AG09309 (cell line): ENCODE measurements at regions not wholly inside any gene's neighbourhood (a gene's known extent, or its start where the extent isn't known, plus 50 kb on each side); places are given as distances from the start of the nearest gene placed in this dataset.

Experiments used
- DNase-seq: peaks from one replicate; pipeline ENCODE4 v3.0.0-alpha.2; 2010; ENCODE audit warnings: low read depth
- H3K4me3 ChIP-seq: 2 replicates; pipeline ENCODE4 v1.5.1; 2011; ENCODE audit warnings: mild to moderate bottlenecking, low read depth, low read length, moderate library complexity; ENCODE audit not compliant: control insufficient read depth
- TF ChIP-seq, protein P1 (sequence below): IDR thresholded peaks from 2 replicates; pipeline ENCODE4 v1.5.1; 2011; ENCODE audit warnings: mild to moderate bottlenecking, low read depth, low read length, inconsistent platforms; ENCODE audit not compliant: insufficient read depth, control insufficient read depth; ENCODE audit errors: missing control alignments

DNA sequence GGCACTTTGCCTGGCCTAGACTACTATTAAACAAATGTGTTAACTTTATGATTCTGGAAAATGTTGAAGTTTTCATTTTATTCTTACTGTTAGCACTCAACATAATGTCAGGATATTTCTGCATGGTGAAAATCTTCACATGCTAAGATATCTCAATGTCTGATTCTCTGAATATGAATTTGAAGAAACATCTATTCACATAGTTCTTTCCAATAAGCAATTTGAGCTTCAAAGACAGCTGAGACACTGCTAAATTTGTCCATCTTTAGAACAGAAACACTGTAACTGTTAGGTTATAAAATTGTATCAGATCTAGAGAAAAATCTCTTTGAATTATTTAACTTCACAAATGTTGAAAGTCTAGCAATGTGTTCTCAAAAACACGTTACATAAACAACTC is 970.2 kb downstream of the PLOD2 start:
- no peak overlapping the region for H3K4me3 ChIP-seq
- no peak for DNase-seq
- TF ChIP-seq, protein P1, sequence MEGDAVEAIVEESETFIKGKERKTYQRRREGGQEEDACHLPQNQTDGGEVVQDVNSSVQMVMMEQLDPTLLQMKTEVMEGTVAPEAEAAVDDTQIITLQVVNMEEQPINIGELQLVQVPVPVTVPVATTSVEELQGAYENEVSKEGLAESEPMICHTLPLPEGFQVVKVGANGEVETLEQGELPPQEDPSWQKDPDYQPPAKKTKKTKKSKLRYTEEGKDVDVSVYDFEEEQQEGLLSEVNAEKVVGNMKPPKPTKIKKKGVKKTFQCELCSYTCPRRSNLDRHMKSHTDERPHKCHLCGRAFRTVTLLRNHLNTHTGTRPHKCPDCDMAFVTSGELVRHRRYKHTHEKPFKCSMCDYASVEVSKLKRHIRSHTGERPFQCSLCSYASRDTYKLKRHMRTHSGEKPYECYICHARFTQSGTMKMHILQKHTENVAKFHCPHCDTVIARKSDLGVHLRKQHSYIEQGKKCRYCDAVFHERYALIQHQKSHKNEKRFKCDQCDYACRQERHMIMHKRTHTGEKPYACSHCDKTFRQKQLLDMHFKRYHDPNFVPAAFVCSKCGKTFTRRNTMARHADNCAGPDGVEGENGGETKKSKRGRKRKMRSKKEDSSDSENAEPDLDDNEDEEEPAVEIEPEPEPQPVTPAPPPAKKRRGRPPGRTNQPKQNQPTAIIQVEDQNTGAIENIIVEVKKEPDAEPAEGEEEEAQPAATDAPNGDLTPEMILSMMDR: no peak

DNA sequence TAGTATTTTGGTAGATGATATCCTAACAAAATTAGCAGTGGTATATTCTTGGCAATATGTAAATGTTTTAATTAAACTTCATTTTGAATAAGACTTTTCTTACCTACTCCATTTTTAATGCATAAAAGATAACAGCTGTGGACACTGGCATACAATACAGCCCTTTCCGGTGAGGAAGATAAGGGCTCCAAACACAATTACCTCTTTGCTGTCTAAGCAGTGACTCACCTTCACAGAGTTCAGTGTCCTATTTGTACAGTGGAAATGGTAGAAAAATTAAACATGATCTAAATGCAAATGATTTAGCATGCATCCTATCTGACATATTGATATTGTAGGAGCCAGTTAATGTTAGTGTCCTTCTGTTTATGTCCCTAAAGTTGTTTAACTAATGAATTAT is 969.4 kb downstream of the PLOD2 start:
- DNase-seq: no peak
- H3K4me3 ChIP-seq: no peak overlapping the region
- TF ChIP-seq, protein P1: no peak

- no peak overlapping the region for H3K4me3 ChIP-seq
- TF ChIP-seq, protein P1: no peak
- no peak for DNase-seq
Observed at GRCh38 chr3:145197051-145197820, 963.7 kb downstream of the PLOD2 start.

- DNase-seq: no peak
- TF ChIP-seq, protein P1: no peak
- no peak overlapping the region for H3K4me3 ChIP-seq
Observed at GRCh38 chr3:145197821-145198220, 963.2 kb downstream of the PLOD2 start.

- no peak for DNase-seq
- TF ChIP-seq, protein P1: no peak
- H3K4me3 ChIP-seq: no peak overlapping the region
Observed at GRCh38 chr3:145209561-145209960, 951.4 kb downstream of the PLOD2 start.

DNA sequence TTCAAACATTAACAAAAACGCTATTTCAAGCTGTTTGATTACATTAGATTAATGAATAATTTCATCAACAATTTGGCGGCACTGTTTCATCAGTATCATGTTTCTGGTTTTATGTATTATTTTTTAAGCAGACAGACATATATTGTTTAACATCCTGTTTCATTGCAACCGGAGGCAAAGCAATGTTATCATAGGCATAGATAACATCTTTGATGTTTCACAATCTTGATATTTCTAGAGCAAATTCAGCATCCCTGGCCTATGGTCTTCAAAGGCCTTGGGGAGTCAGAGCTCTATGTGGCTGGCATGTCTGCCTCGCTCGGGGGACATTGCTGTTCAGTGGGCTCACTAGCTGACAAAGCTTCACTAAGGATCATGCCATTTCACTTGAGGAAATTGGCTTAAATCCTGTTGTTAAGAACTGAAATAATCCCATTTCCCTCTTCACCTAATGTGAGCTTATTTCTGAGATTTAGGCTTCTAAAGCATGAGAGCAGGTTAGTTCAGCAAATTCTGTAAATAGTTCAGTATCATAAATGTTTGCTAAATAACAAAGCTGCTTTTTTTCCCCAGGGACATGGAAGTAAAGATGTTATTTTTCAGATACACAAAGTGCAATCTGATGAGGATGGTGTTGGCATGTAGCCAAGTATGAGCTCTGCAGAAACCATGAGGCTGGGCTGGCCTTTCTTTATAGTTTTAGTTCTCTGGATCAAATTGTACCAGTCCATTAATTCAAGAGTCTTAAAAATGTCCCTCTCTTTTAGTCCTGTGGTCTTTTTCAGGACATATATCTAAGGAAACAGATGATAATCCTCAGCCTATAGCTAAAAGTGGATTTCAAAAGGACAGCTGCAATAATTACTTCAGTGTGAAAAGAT is 941.4 kb downstream of the PLOD2 start:
- H3K4me3 ChIP-seq: no peak overlapping the region
- TF ChIP-seq, protein P1: no peak
- DNase-seq: no peak
